Caco-2 (cell line): ENCODE measurements at regions not wholly inside any gene's neighbourhood (a gene's known extent, or its start where the extent isn't known, plus 50 kb on each side); places are given as distances from the start of the nearest gene placed in this dataset.

Experiments
- BruUV-seq: library from RNA; stranded (reverse); fragments of 400-500 nt; replicated peaks from 2 replicates; lab custom pipeline; 2021; lab: Mats Ljungman, UMichigan
- CTCF ChIA-PET: fragments of 300-600 bp; sonication (Branson Sonifier 250); formaldehyde crosslinking; loops from one replicate; lab custom pipeline; 2022; ENCODE audit warnings: antibody characterized with exemption; lab: Charles Lee
- POLR2A ChIA-PET: fragments of 300-600 bp; sonication (Branson Sonifier 250); formaldehyde crosslinking; loops from one replicate; lab custom pipeline; 2022; ENCODE audit warnings: antibody characterized with exemption; lab: Charles Lee
- DNase-seq, 2 experiments: peaks; one replicate each; pipeline versions ENCODE4 v3.0.0 to v3.0.0-alpha.2; 2020 to 2022
- H3K27me3 ChIP-seq: replicated peaks from 2 replicates; pipeline ENCODE4 v1.6.0; 2011; ENCODE audit warnings: low read length; ENCODE audit not compliant: control insufficient read depth, insufficient read depth
- H3K36me3 ChIP-seq: 2 replicates; pipeline ENCODE4 v1.5.1; 2011; ENCODE audit warnings: low read length; ENCODE audit not compliant: control insufficient read depth, insufficient read depth
- H3K4me1 ChIP-seq: fragments of 250-450 bp; sonication (Bioruptor Pico); 2 replicates; pipeline ENCODE4 v1.5.1; 2020; ENCODE audit warnings: mild to moderate bottlenecking
- H3K4me3 ChIP-seq: 2 replicates; pipeline ENCODE4 v1.5.1; 2011; ENCODE audit warnings: low read depth, mild to moderate bottlenecking, control low read depth, low read length
- H3K9me3 ChIP-seq: fragments of 250-450 bp; sonication (Bioruptor Pico); 2 replicates; pipeline ENCODE4 v1.5.1; 2020; ENCODE audit warnings: mild to moderate bottlenecking, moderate library complexity
- H3K27ac Mint-ChIP-seq: one replicate; pipeline ENCODE4 v1.8.0; 2022; ENCODE audit warnings: mixed read lengths; ENCODE audit not compliant: unreplicated experiment
- H3K27me3 Mint-ChIP-seq: one replicate; pipeline ENCODE4 v1.8.0; 2022; ENCODE audit warnings: mixed read lengths; ENCODE audit not compliant: insufficient read depth, unreplicated experiment
- H3K36me3 Mint-ChIP-seq: one replicate; pipeline ENCODE4 v1.8.0; 2022; ENCODE audit warnings: mild to moderate bottlenecking, mixed read lengths; ENCODE audit not compliant: insufficient read depth, unreplicated experiment
- H3K4me1 Mint-ChIP-seq: one replicate; pipeline ENCODE4 v1.8.0; 2022; ENCODE audit warnings: low read depth, mixed read lengths; ENCODE audit not compliant: unreplicated experiment
- H3K4me3 Mint-ChIP-seq: one replicate; pipeline ENCODE4 v1.8.0; 2022; ENCODE audit warnings: mild to moderate bottlenecking, moderate library complexity, mixed read lengths; ENCODE audit not compliant: unreplicated experiment
- H3K9me3 Mint-ChIP-seq: one replicate; pipeline ENCODE4 v1.8.0; 2022; ENCODE audit warnings: mixed read lengths; ENCODE audit not compliant: unreplicated experiment
- intact Hi-C: fragments of 100-400 bp; cut with micrococcal nuclease; formaldehyde crosslinking; loops from one replicate; pipeline ENCODE4 v1.10.0; 2022; ENCODE audit not compliant: unreplicated experiment
- TF ChIP-seq, protein P1 (sequence below), 2 experiments: fragments of 200-600 bp in 1 of 2; IDR thresholded peaks; 1 replicate in 1 of 2; 2 replicates in 1 of 2; pipeline versions ENCODE4 v1.5.1 to v1.8.0; 2011 to 2022; ENCODE audit warnings: antibody characterized with exemption in 1 of 2, control low read depth in 1 of 2, inconsistent platforms in 1 of 2, low read depth in 1 of 2, low read length in 1 of 2, mild to moderate bottlenecking in 1 of 2, moderate library complexity in 1 of 2; ENCODE audit not compliant: insufficient read depth in 1 of 2, severe bottlenecking in 1 of 2, unreplicated experiment in 1 of 2

DNA sequence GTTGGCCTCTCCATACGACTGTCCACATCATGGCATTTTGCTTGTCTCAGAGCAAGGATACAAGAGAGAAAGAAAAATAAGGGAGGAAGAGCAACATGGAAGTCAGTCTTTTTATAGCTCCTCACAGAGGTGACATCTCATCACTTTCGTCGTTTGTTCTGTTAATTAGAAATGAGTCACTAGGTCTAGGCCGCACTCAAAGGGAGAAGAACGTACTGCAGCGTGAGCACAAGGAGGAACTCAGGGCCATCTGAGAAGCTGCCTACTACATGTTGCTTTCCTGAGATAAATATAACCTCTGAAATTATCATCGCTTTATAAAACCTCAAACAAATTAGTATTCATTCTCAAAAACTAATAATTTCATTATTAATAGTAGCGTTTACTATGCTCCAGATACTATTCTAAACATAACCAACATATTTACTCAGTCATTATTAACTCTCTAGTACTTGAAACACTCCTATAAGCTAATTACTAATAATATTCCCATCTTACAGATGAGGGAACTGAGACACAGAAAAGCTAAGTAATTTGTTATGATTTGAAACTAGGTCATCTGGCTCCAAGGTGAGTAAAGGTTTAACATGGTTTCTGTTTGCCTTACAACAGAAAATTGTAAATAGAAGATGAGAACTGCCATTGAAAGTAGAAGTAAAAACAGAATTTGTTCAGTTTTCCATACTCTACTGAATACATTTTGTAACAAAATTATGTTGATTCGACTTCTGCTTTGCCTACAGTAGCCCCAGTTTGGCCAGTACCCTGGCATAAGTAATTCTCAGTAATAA lies 213.2 kb upstream of the UGT8 start:
- no peaks in the 10 kb centered on the region for H3K9me3 Mint-ChIP-seq
- Histone ChIP-seq H3K36me3 (no peaks in the 10 kb centered on the region), H3K27me3 (no peaks in the 10 kb centered on the region), H3K4me3 (no peak overlapping the region), H3K9me3 (no peaks in the 10 kb centered on the region), H3K4me1 (no peaks in the 10 kb centered on the region)
- H3K4me1 Mint-ChIP-seq: no peaks in the 10 kb centered on the region
- H3K27ac Mint-ChIP-seq: no peak overlapping the region
- POLR2A ChIA-PET: no interaction called here
- intact Hi-C loops: loop anchor here (5.0 to 10.0 kb wide), 2 partner anchors 422 to 841 kb away; no protein-coding TSS in a partner anchor
- TF ChIP-seq, protein P1, sequence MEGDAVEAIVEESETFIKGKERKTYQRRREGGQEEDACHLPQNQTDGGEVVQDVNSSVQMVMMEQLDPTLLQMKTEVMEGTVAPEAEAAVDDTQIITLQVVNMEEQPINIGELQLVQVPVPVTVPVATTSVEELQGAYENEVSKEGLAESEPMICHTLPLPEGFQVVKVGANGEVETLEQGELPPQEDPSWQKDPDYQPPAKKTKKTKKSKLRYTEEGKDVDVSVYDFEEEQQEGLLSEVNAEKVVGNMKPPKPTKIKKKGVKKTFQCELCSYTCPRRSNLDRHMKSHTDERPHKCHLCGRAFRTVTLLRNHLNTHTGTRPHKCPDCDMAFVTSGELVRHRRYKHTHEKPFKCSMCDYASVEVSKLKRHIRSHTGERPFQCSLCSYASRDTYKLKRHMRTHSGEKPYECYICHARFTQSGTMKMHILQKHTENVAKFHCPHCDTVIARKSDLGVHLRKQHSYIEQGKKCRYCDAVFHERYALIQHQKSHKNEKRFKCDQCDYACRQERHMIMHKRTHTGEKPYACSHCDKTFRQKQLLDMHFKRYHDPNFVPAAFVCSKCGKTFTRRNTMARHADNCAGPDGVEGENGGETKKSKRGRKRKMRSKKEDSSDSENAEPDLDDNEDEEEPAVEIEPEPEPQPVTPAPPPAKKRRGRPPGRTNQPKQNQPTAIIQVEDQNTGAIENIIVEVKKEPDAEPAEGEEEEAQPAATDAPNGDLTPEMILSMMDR (IDR thresholded peaks at IDR 0.05; ENCODE audit: insufficient read depth in 1 of 2, low read depth in 1 of 2, low read length in 1 of 2, severe bottlenecking in 1 of 2, unreplicated experiment in 1 of 2): no peak
- no peaks in the 10 kb centered on the region for H3K27me3 Mint-ChIP-seq
- no peak for DNase-seq
- H3K4me3 Mint-ChIP-seq: no peak overlapping the region
- CTCF ChIA-PET: interaction anchor here (0.6 to 0.7 kb wide), 3 partner anchors 94 to 510 kb away, joined by 3 to 4 read pairs (median 3); no protein-coding TSS in a partner anchor
- no TSS peak for BruUV-seq
- no peaks in the 10 kb centered on the region for H3K36me3 Mint-ChIP-seq

DNA sequence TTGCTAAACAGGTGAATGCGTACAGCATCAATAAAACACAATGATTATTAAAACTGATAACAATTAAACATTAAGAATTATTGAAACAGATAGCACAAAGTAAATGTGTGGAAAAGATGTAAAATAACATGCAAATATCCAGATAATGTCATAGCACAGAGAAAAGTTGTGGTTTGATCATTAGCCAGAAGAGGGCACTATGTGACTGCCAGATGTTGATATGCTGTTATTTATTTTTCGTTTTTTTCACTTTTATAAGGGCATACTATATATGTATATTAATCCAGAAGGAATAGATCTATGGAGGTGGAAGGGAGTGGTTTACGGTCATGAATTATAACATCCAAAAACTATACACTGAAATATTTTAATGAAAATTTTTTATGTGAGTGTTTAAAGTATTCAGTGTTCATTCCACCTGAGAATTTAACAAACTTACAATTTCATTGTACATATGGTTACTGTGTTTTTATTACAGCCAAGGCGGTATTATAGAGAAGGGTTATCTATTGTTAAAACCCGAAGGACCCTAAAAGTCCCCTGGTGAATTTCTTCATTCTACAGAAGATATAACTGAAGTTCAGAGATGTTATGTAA lies 211.9 kb upstream of the UGT8 start:
- H3K27me3 ChIP-seq: no peaks in the 10 kb centered on the region
- TF ChIP-seq, protein P1 (IDR thresholded peaks at IDR 0.05; ENCODE audit: insufficient read depth in 1 of 2, low read depth in 1 of 2, low read length in 1 of 2, severe bottlenecking in 1 of 2, unreplicated experiment in 1 of 2): peak; percentile 56 to 65
- no peaks in the 10 kb centered on the region for H3K9me3 Mint-ChIP-seq
- no TSS peak for BruUV-seq
- no peaks in the 10 kb centered on the region for H3K36me3 Mint-ChIP-seq
- H3K4me1 ChIP-seq: no peaks in the 10 kb centered on the region
- intact Hi-C loops: loop anchor here (1.0 to 10.0 kb wide), 6 partner anchors 30 to 842 kb away; no protein-coding TSS in a partner anchor
- H3K36me3 ChIP-seq: no peaks in the 10 kb centered on the region
- H3K4me3 Mint-ChIP-seq: no peak overlapping the region
- CTCF ChIA-PET: no interaction called here
- peak in 1 of 2 experiments; percentile 24 for DNase-seq
- H3K27me3 Mint-ChIP-seq: no peaks in the 10 kb centered on the region
- H3K9me3 ChIP-seq: no peaks in the 10 kb centered on the region
- H3K4me3 ChIP-seq: no peak overlapping the region
- POLR2A ChIA-PET: no interaction called here
- H3K4me1 Mint-ChIP-seq: no peaks in the 10 kb centered on the region
- no peak overlapping the region for H3K27ac Mint-ChIP-seq

DNA sequence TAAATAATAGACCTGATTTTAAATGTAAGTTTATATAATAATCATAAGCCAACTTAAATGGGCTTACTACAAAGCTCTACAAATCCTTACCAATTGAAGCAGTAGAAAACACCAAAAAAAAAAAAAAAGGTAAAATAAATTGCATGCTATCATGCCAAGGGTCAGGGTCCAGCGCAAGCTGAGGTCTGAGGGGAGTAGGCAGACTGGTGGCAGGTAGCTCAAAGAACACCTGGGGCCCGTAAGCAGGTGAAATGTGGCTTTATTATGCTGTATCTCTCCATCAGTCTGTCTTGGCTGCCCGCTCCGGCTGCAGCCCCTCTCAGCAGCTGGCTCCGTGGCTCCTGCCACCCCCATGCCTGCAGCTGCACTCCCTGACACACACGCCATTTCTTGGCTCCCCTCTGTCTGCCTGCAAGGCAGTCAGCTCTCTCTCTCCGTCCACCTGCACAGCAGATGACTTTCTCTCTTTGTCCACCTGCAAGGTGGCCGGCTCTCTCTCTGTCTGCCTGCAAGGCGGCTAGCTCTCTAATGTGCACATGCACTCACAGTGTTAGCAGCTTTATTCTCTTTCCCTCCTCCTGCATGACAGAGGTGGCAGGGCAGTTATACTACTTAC lies 209.4 kb upstream of the UGT8 start:
- Mint-ChIP-seq H3K4me3 (no peak overlapping the region), H3K27me3 (no peaks in the 10 kb centered on the region), H3K4me1 (no peaks in the 10 kb centered on the region), H3K9me3 (no peaks in the 10 kb centered on the region), H3K36me3 (no peaks in the 10 kb centered on the region), H3K27ac (no peak overlapping the region)
- intact Hi-C loops: loop anchor here (5.0 to 10.0 kb wide), 2 partner anchors 418 to 844 kb away; no protein-coding TSS in a partner anchor
- DNase-seq: no peak
- Histone ChIP-seq H3K4me1 (no peaks in the 10 kb centered on the region), H3K9me3 (no peaks in the 10 kb centered on the region), H3K4me3 (no peak overlapping the region), H3K36me3 (no peaks in the 10 kb centered on the region), H3K27me3 (no peaks in the 10 kb centered on the region)
- no TSS peak for BruUV-seq
- TF ChIP-seq, protein P1 (IDR thresholded peaks at IDR 0.05; ENCODE audit: insufficient read depth in 1 of 2, low read depth in 1 of 2, low read length in 1 of 2, severe bottlenecking in 1 of 2, unreplicated experiment in 1 of 2): no peak
- CTCF ChIA-PET: interaction anchor here (0.6 to 1.2 kb wide), 2 partner anchors 306 to 748 kb away, joined by 3 read pairs; no protein-coding TSS in a partner anchor
- POLR2A ChIA-PET: no interaction called here
